CD4-positive, CD25-positive, alpha-beta regulatory T cell (primary cell): ENCODE measurements at regions not wholly inside any gene's neighbourhood (a gene's known extent, or its start where the extent isn't known, plus 50 kb on each side); places are given as distances from the start of the nearest gene placed in this dataset.

Experiments used
- ATAC-seq, 2 donors: fragments of 150-1000 bp; cut with Tn5 transposase; one replicate each; pipeline ENCODE4 v1.10.0; 2021; ENCODE audit warnings: low read depth in 2 of 2, moderate number of reproducible peaks in 2 of 2, moderate library complexity in 1 of 2
- DNase-seq, 3 donors: peaks; one replicate each; pipeline versions ENCODE4 v3.0.0 to v3.0.0-alpha.2; 2012 to 2022; ENCODE audit warnings: mixed read lengths in 1 of 3
- H3K27ac ChIP-seq: one replicate; pipeline ENCODE4 v1.7.0; 2013; ENCODE audit warnings: mild to moderate bottlenecking, low read length; ENCODE audit not compliant: insufficient read depth, poor library complexity, severe bottlenecking
- H3K27me3 ChIP-seq: one replicate; pipeline ENCODE4 v1.7.0; 2013; ENCODE audit warnings: low read length; ENCODE audit not compliant: control insufficient read depth, insufficient read depth
- H3K36me3 ChIP-seq: one replicate; pipeline ENCODE4 v1.7.0; 2013; ENCODE audit warnings: mild to moderate bottlenecking, low read length, moderate library complexity; ENCODE audit not compliant: control insufficient read depth, insufficient read depth
- H3K4me1 ChIP-seq: 2 replicates; pipeline ENCODE4 v1.7.0; 2013; ENCODE audit warnings: mild to moderate bottlenecking, low read length; ENCODE audit not compliant: insufficient read depth, control insufficient read depth, poor library complexity, severe bottlenecking
- H3K4me3 ChIP-seq: one replicate; pipeline ENCODE4 v1.7.0; 2013; ENCODE audit warnings: low read depth, mild to moderate bottlenecking, low read length, moderate library complexity
- H3K9me3 ChIP-seq, 2 experiments: 1 replicate in 1 of 2; 2 replicates in 1 of 2; pipeline ENCODE4 v1.7.0; 2013; ENCODE audit warnings: low read length in 2 of 2, mild to moderate bottlenecking in 1 of 2, moderate library complexity in 1 of 2; ENCODE audit not compliant: control insufficient read depth in 2 of 2
- H3K27ac Mint-ChIP-seq, 3 donors: one replicate each; pipeline ENCODE4 v1.8.0; 2020 to 2022; ENCODE audit warnings: mild to moderate bottlenecking in 3 of 3, mixed read lengths in 3 of 3, moderate library complexity in 2 of 3
- H3K27me3 Mint-ChIP-seq: one replicate; pipeline ENCODE4 v1.8.0; 2022; ENCODE audit warnings: mild to moderate bottlenecking, mixed read lengths
- H3K36me3 Mint-ChIP-seq: one replicate; pipeline ENCODE4 v1.8.0; 2020; ENCODE audit warnings: mixed read lengths
- H3K4me1 Mint-ChIP-seq, 4 donors: one replicate each; pipeline ENCODE4 v1.8.0; 2020 to 2022; ENCODE audit warnings: mixed read lengths in 4 of 4, mild to moderate bottlenecking in 1 of 4
- H3K4me3 Mint-ChIP-seq, 4 donors: one replicate each; pipeline ENCODE4 v1.8.0; 2020 to 2022; ENCODE audit warnings: mild to moderate bottlenecking in 4 of 4, mixed read lengths in 4 of 4, moderate library complexity in 3 of 4
- H3K9me3 Mint-ChIP-seq, 7 donors: one replicate each; pipeline ENCODE4 v1.8.0; 2020 to 2022; ENCODE audit warnings: mixed read lengths in 7 of 7, mild to moderate bottlenecking in 3 of 7, moderate library complexity in 2 of 7

GRCh38 chr11:128188346-128189004 is 398.9 kb downstream of the ETS1 start:
- no peak overlapping the region for H3K27ac Mint-ChIP-seq

GRCh38 chr11:128187835-128188234 is 399.5 kb downstream of the ETS1 start:
- Mint-ChIP-seq H3K27ac (no peak overlapping the region), H3K9me3 (peaks cover 0 to 19% (median 6%) of the 10 kb centered on the region in 7 donors), H3K36me3 (peaks cover 11% of the 10 kb centered on the region), H3K4me1 (peaks cover 0 to 9% (median 0%) of the 10 kb centered on the region in 4 donors), H3K27me3 (peaks cover 5% of the 10 kb centered on the region), H3K4me3 (no peak overlapping the region)
- no peak for ATAC-seq
- H3K4me1 ChIP-seq = no peaks in the 10 kb centered on the region
- no peaks in the 10 kb centered on the region for H3K27me3 ChIP-seq
- no peak overlapping the region for H3K27ac ChIP-seq
- peaks cover 3 to 4% of the 10 kb centered on the region in 2 experiments for H3K9me3 ChIP-seq
- no peak overlapping the region for H3K4me3 ChIP-seq
- no peak for DNase-seq
- H3K36me3 ChIP-seq = no peaks in the 10 kb centered on the region

More at GRCh38 chr11:128188346-128189004, 398.9 kb downstream of the ETS1 start:
- H3K27me3 Mint-ChIP-seq = peaks cover 5% of the 10 kb centered on the region
- DNase-seq (no peak), ATAC-seq (no peak)
- H3K4me1 Mint-ChIP-seq = peaks cover 0 to 7% (median 0%) of the 10 kb centered on the region in 4 donors
- peaks cover 0 to 19% (median 6%) of the 10 kb centered on the region in 7 donors for H3K9me3 Mint-ChIP-seq
- Histone ChIP-seq H3K27ac (no peak overlapping the region), H3K9me3 (peaks cover 3 to 4% of the 10 kb centered on the region in 2 experiments), H3K4me3 (no peak overlapping the region), H3K27me3 (no peaks in the 10 kb centered on the region), H3K36me3 (no peaks in the 10 kb centered on the region), H3K4me1 (no peaks in the 10 kb centered on the region)
- no peak overlapping the region for H3K4me3 Mint-ChIP-seq
- H3K36me3 Mint-ChIP-seq = peaks cover 11% of the 10 kb centered on the region

GRCh38 chr11:128187377-128187776 is 400.0 kb downstream of the ETS1 start:
- Histone ChIP-seq H3K4me1 (no peaks in the 10 kb centered on the region), H3K27ac (no peak overlapping the region), H3K9me3 (peaks cover 3 to 4% of the 10 kb centered on the region in 2 experiments), H3K4me3 (no peak overlapping the region), H3K36me3 (no peaks in the 10 kb centered on the region), H3K27me3 (no peaks in the 10 kb centered on the region)
- DNase-seq = no peak
- Mint-ChIP-seq H3K36me3 (peaks cover 11% of the 10 kb centered on the region), H3K27me3 (peaks cover 5% of the 10 kb centered on the region), H3K4me3 (no peak overlapping the region), H3K27ac (no peak overlapping the region), H3K4me1 (peaks cover 0 to 10% (median 0%) of the 10 kb centered on the region in 4 donors), H3K9me3 (peaks cover 0 to 19% (median 6%) of the 10 kb centered on the region in 7 donors)
- no peak for ATAC-seq

GRCh38 chr11:128184981-128185380 is 402.4 kb downstream of the ETS1 start:
- H3K4me1 ChIP-seq = no peaks in the 10 kb centered on the region
- H3K27ac ChIP-seq = no peak overlapping the region
- peaks cover 0 to 5% (median 0%) of the 10 kb centered on the region in 4 donors for H3K4me1 Mint-ChIP-seq
- no peak for ATAC-seq
- no peaks in the 10 kb centered on the region for H3K36me3 ChIP-seq
- no peaks in the 10 kb centered on the region for H3K27me3 Mint-ChIP-seq
- H3K4me3 ChIP-seq = no peak overlapping the region
- DNase-seq = no peak
- peaks cover 3 to 4% of the 10 kb centered on the region in 2 experiments for H3K9me3 ChIP-seq
- H3K36me3 Mint-ChIP-seq = peaks cover 11% of the 10 kb centered on the region
- no peak overlapping the region for H3K4me3 Mint-ChIP-seq
- no peaks in the 10 kb centered on the region for H3K27me3 ChIP-seq
- H3K9me3 Mint-ChIP-seq = peaks cover 0 to 19% (median 6%) of the 10 kb centered on the region in 7 donors
- H3K27ac Mint-ChIP-seq = no peak overlapping the region

GRCh38 chr11:128182844-128183243 is 404.5 kb downstream of the ETS1 start:
- Histone ChIP-seq H3K36me3 (no peaks in the 10 kb centered on the region), H3K4me3 (no peak overlapping the region), H3K27me3 (no peaks in the 10 kb centered on the region), H3K9me3 (peaks cover 3 to 4% of the 10 kb centered on the region in 2 experiments), H3K27ac (no peak overlapping the region), H3K4me1 (no peaks in the 10 kb centered on the region)
- ATAC-seq (no peak), DNase-seq (peak in 1 of 3 donors; percentile 50)
- H3K4me1 Mint-ChIP-seq = peaks cover 0 to 3% (median 0%) of the 10 kb centered on the region in 4 donors
- no peak overlapping the region for H3K27ac Mint-ChIP-seq
- no peak overlapping the region for H3K4me3 Mint-ChIP-seq
- H3K9me3 Mint-ChIP-seq = peaks cover 0 to 19% (median 6%) of the 10 kb centered on the region in 7 donors
- H3K27me3 Mint-ChIP-seq = no peaks in the 10 kb centered on the region
- peaks cover 11% of the 10 kb centered on the region for H3K36me3 Mint-ChIP-seq

GRCh38 chr11:128181984-128182383 is 405.4 kb downstream of the ETS1 start:
- Histone ChIP-seq H3K4me3 (no peak overlapping the region), H3K36me3 (no peaks in the 10 kb centered on the region), H3K27me3 (no peaks in the 10 kb centered on the region), H3K9me3 (peaks cover 3 to 4% of the 10 kb centered on the region in 2 experiments), H3K4me1 (no peaks in the 10 kb centered on the region), H3K27ac (no peak overlapping the region)
- DNase-seq = no peak
- Mint-ChIP-seq H3K27me3 (no peaks in the 10 kb centered on the region), H3K4me1 (peaks cover 0 to 3% (median 0%) of the 10 kb centered on the region in 4 donors), H3K36me3 (peaks cover 11% of the 10 kb centered on the region), H3K27ac (no peak overlapping the region), H3K4me3 (no peak overlapping the region), H3K9me3 (peaks cover 0 to 19% (median 6%) of the 10 kb centered on the region in 7 donors)
- ATAC-seq = no peak

GRCh38 chr11:128181088-128181480 is 406.3 kb downstream of the ETS1 start:
- Histone ChIP-seq H3K27ac (no peak overlapping the region), H3K36me3 (no peaks in the 10 kb centered on the region), H3K9me3 (peaks cover 3 to 4% of the 10 kb centered on the region in 2 experiments), H3K27me3 (no peaks in the 10 kb centered on the region), H3K4me1 (no peaks in the 10 kb centered on the region), H3K4me3 (no peak overlapping the region)
- DNase-seq (no peak), ATAC-seq (no peak)
- Mint-ChIP-seq H3K9me3 (peaks cover 0 to 15% (median 6%) of the 10 kb centered on the region in 7 donors), H3K27me3 (no peaks in the 10 kb centered on the region), H3K4me3 (peak overlapping the region in 1 of 4 donors; percentile 13), H3K27ac (no peak overlapping the region), H3K36me3 (peaks cover 11% of the 10 kb centered on the region), H3K4me1 (peaks cover 0 to 3% (median 0%) of the 10 kb centered on the region in 4 donors)
